Right lobe of liver (tissue), 6 donors: ENCODE measurements at regions not wholly inside any gene's neighbourhood (a gene's known extent, or its start where the extent isn't known, plus 50 kb on each side); places are given as distances from the start of the nearest gene placed in this dataset.

ENCODE experiments used
- ATAC-seq, 4 donors: fragments of 200-7000 bp; cut with Tn5 transposase; one replicate each; pipeline ENCODE4 v1.9.1; 2020; ENCODE audit warnings: mild to moderate bottlenecking in 4 of 4, moderate library complexity in 4 of 4
- DNase-seq, 3 donors: peaks; one replicate each; pipeline ENCODE4 v3.0.0-alpha.2; 2020
- H3K27ac ChIP-seq, 3 donors: fragments of 200-600 bp; one replicate each; pipeline ENCODE4 v1.8.0; 2022
- H3K27me3 ChIP-seq, 2 donors: fragments of 200-600 bp; one replicate each; pipeline ENCODE4 v1.8.0; 2022
- H3K36me3 ChIP-seq, 4 donors: fragments of 200-600 bp; sonication (generic) in 1 of 4; one replicate each; pipeline versions ENCODE4 v1.5.1 to v1.8.0; 2017 to 2022; ENCODE audit warnings: control low read depth in 1 of 4
- H3K4me1 ChIP-seq, 4 donors: fragments of 200-600 bp; sonication (generic) in 1 of 4; one replicate each; pipeline versions ENCODE4 v1.5.1 to v1.8.0; 2017 to 2022; ENCODE audit warnings: control low read depth in 1 of 4
- H3K4me3 ChIP-seq, 3 donors: fragments of 200-600 bp; one replicate each; pipeline ENCODE4 v1.8.0; 2022
- H3K9me3 ChIP-seq, 4 donors: fragments of 200-600 bp; sonication (generic) in 1 of 4; one replicate each; pipeline versions ENCODE4 v1.5.1 to v1.8.0; 2017 to 2022; ENCODE audit warnings: control low read depth in 1 of 4
- POLR2A ChIP-seq: fragments of 450-650 bp; IDR thresholded peaks from one replicate; pipeline ENCODE4 v1.6.1; 2017; ENCODE audit warnings: antibody characterized with exemption, mild to moderate bottlenecking
- WGBS: methylation state at CpG from one replicate; pipeline ENCODE4 v1.1.6; 2018; ENCODE audit warnings: low coverage, low lambda C conversion rate; ENCODE audit not compliant: insufficient coverage; ENCODE audit errors: missing lambda C conversion rate; 5-methylcytosine and 5-hydroxymethylcytosine counted together
- intact Hi-C, 2 donors: fragments of 100-400 bp; cut with DNase I; formaldehyde crosslinking; loops; one replicate each; pipeline versions ENCODE4 v1.11.2 to v1.14.1; 2022
- TF ChIP-seq, protein P1 (sequence below), 4 donors: fragments of 200-600 bp in 3 of 4; fragments of 450-650 bp in 1 of 4; IDR thresholded peaks; one replicate each; pipeline versions ENCODE4 v1.5.1 to v1.8.0; 2016 to 2022; ENCODE audit warnings: antibody characterized with exemption in 4 of 4, mild to moderate bottlenecking in 2 of 4
- donor health status: DM: no; HTN: yes; CAD: no.
- donor health status: DM: no; HTN: no; CAD: no.
- donor health status: DM: no; HTN: no; CAD: no.
- donor health status: DM: no; HTN: yes; CAD: no.
- donor health status: DM: no; HTN: yes; CAD: no.

DNA sequence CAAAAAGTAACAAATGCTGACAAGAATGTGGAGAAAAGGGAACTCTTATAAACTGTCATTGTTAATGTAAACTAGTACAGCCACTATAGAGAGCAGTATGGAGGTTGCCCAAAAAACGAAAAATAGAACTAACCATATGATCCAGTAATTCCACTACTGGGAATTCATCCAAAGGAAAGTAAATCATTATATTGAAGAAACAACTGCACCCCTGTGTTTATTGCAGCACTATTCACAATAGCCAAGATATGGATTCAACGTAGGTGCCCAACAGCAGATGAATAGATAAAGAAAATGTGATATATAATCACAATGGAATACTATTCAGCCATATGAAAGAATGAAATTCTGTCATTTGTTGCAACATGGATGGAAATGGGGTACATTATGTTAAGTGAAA, 188.0 kb upstream of the E2F7 start:
- Histone ChIP-seq H3K4me1 (no peaks in the 10 kb centered on the region), H3K4me3 (no peak overlapping the region), H3K36me3 (no peaks in the 10 kb centered on the region), H3K27ac (no peak overlapping the region), H3K27me3 (no peaks in the 10 kb centered on the region), H3K9me3 (no peaks in the 10 kb centered on the region)
- intact Hi-C loops, result no loop called here
- ATAC-seq (no peak), DNase-seq (no peak)
- WGBS, result 37% methylated on average over 2 of the region's 2 CpGs
- TF ChIP-seq, protein P1, sequence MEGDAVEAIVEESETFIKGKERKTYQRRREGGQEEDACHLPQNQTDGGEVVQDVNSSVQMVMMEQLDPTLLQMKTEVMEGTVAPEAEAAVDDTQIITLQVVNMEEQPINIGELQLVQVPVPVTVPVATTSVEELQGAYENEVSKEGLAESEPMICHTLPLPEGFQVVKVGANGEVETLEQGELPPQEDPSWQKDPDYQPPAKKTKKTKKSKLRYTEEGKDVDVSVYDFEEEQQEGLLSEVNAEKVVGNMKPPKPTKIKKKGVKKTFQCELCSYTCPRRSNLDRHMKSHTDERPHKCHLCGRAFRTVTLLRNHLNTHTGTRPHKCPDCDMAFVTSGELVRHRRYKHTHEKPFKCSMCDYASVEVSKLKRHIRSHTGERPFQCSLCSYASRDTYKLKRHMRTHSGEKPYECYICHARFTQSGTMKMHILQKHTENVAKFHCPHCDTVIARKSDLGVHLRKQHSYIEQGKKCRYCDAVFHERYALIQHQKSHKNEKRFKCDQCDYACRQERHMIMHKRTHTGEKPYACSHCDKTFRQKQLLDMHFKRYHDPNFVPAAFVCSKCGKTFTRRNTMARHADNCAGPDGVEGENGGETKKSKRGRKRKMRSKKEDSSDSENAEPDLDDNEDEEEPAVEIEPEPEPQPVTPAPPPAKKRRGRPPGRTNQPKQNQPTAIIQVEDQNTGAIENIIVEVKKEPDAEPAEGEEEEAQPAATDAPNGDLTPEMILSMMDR (IDR thresholded peaks at IDR 0.05), result no peak
- no peak for TF ChIP-seq POLR2A

- Histone ChIP-seq H3K9me3 (no peaks in the 10 kb centered on the region), H3K4me1 (no peaks in the 10 kb centered on the region), H3K27ac (no peak overlapping the region), H3K36me3 (no peaks in the 10 kb centered on the region), H3K4me3 (no peak overlapping the region), H3K27me3 (no peaks in the 10 kb centered on the region)
- TF ChIP-seq POLR2A, result no peak
- TF ChIP-seq, protein P1 (IDR thresholded peaks at IDR 0.05), result no peak
- DNase-seq (no peak), ATAC-seq (no peak)
- 58% methylated on average over 2 of the region's 2 CpGs for WGBS
- intact Hi-C loops, result no loop called here
Observed at GRCh38 chr12:77251799-77252198, 186.4 kb upstream of the E2F7 start.

DNA sequence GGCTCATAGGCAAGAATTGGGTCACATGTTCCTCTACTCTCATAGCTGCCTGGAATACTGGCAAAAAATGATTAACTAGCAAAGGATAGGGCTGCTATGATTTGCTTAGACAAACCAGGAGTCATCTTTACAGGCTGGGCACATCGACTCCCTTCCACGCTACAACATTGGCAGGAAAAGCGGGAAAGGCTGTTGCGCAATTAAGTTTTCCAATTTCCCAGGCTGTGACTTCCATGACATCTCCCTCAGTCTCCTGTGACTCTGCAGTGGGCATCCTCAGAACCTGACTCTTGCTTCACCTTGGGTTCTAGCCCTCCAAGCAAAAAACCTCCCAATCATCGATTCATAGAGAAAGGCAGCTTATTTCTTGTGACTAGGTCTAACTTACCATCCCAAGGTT, 184.5 kb upstream of the E2F7 start:
- WGBS, result 79% methylated on average over 5 of the region's 5 CpGs
- Histone ChIP-seq H3K9me3 (no peaks in the 10 kb centered on the region), H3K27me3 (no peaks in the 10 kb centered on the region), H3K27ac (no peak overlapping the region), H3K36me3 (no peaks in the 10 kb centered on the region), H3K4me3 (no peak overlapping the region), H3K4me1 (no peaks in the 10 kb centered on the region)
- no peak for DNase-seq
- intact Hi-C loops, result no loop called here
- TF ChIP-seq POLR2A, result no peak
- TF ChIP-seq, protein P1 (IDR thresholded peaks at IDR 0.05), result no peak
- no peak for ATAC-seq

DNA sequence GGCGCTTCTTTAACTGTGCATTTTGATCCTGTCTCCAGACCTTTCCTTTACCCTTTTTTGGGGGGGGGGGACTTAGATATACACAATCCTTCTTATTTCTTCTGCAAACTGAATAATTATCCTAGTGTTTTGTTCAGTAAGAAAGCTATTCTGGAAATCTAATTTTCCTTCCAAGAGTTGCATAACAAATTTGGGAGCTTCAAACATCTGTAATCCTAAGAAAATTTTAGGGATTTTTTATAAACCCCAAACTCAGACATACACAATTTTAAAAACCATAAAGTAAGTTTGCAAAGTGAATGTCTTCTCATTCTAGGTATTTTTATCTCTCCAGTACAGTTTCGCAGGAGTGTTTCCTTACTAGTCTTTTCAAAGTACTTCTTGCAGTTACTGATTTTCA, 182.7 kb upstream of the E2F7 start:
- no peaks in the 10 kb centered on the region for H3K4me1 ChIP-seq
- H3K27me3 ChIP-seq, result no peaks in the 10 kb centered on the region
- intact Hi-C loops, result no loop called here
- TF ChIP-seq, protein P1 (IDR thresholded peaks at IDR 0.05), result no peak
- no peak for TF ChIP-seq POLR2A
- ATAC-seq (no peak), DNase-seq (no peak)
- WGBS, result 73% methylated on average over 2 of the region's 2 CpGs
- no peak overlapping the region for H3K4me3 ChIP-seq
- no peaks in the 10 kb centered on the region for H3K36me3 ChIP-seq
- H3K9me3 ChIP-seq, result no peaks in the 10 kb centered on the region
- H3K27ac ChIP-seq, result no peak overlapping the region

GRCh38 chr12:77247542-77247941, 182.2 kb upstream of the E2F7 start:
- Histone ChIP-seq H3K9me3 (no peaks in the 10 kb centered on the region), H3K36me3 (no peaks in the 10 kb centered on the region), H3K4me3 (no peak overlapping the region), H3K27me3 (no peaks in the 10 kb centered on the region), H3K27ac (no peak overlapping the region), H3K4me1 (no peaks in the 10 kb centered on the region)
- intact Hi-C loops, result no loop called here
- TF ChIP-seq, protein P1 (IDR thresholded peaks at IDR 0.05), result no peak
- TF ChIP-seq POLR2A, result no peak
- ATAC-seq (no peak), DNase-seq (no peak)
- WGBS, result 43% methylated on average over 1 of the region's 3 CpGs
